Esophagus muscularis mucosa (tissue), 4 donors: ENCODE measurements at regions not wholly inside any gene's neighbourhood (a gene's known extent, or its start where the extent isn't known, plus 50 kb on each side); places are given as distances from the start of the nearest gene placed in this dataset.

Source experiments
- DNase-seq: peaks from one replicate; pipeline ENCODE4 v3.0.0-alpha.2; 2017; ENCODE audit errors: extremely low spot score
- H3K27ac ChIP-seq, 4 donors: fragments of 200-600 bp; sonication (generic); replicated peaks in 1 of 4; 1 replicate in 3 of 4; 2 replicates in 1 of 4; pipeline ENCODE4 v1.5.1; 2016 to 2019; ENCODE audit warnings: mild to moderate bottlenecking in 1 of 4
- H3K27me3 ChIP-seq, 4 donors: fragments of 200-600 bp; sonication (generic); one replicate each; pipeline versions ENCODE4 v1.5.1 to v1.6.0; 2016 to 2019
- H3K36me3 ChIP-seq, 4 donors: fragments of 200-600 bp; sonication (generic); one replicate each; pipeline ENCODE4 v1.5.1; 2016 to 2019
- H3K4me1 ChIP-seq, 4 donors: fragments of 200-600 bp; sonication (generic); one replicate each; pipeline ENCODE4 v1.5.1; 2016 to 2019
- H3K4me3 ChIP-seq, 4 donors: fragments of 200-600 bp; sonication (generic); 1 replicate in 2 of 4; 2 replicates in 2 of 4; pipeline ENCODE4 v1.5.1; 2016 to 2019; ENCODE audit warnings: mild to moderate bottlenecking in 4 of 4, moderate library complexity in 1 of 4
- H3K9me3 ChIP-seq, 4 donors: fragments of 200-600 bp; sonication (generic); 1 replicate in 3 of 4; 2 replicates in 1 of 4; pipeline ENCODE4 v1.5.1; 2016 to 2019
- EP300 ChIP-seq: sonication (generic); formaldehyde crosslinking; IDR thresholded peaks from one replicate; pipeline ENCODE4 v1.6.1; 2017; ENCODE audit warnings: antibody characterized with exemption
- POLR2A ChIP-seq: fragments of 450-650 bp; IDR thresholded peaks from one replicate; pipeline ENCODE4 v1.6.1; 2017; ENCODE audit warnings: antibody characterized with exemption, moderate library complexity, mild to moderate bottlenecking, low read depth
- POLR2AphosphoS5 ChIP-seq, 2 donors: sonication (generic); formaldehyde crosslinking; IDR thresholded peaks; one replicate each; pipeline ENCODE4 v1.6.1; 2017; ENCODE audit warnings: antibody characterized with exemption in 2 of 2
- WGBS: methylation state at CpG from one replicate; pipeline ENCODE4 v1.1.5; 2018; 5-methylcytosine and 5-hydroxymethylcytosine counted together
- intact Hi-C: fragments of 100-400 bp; cut with DNase I; formaldehyde crosslinking; loops from one replicate; pipeline ENCODE4 v1.15.1; 2023
- TF ChIP-seq, protein P1 (sequence below), 3 experiments: fragments of 200-600 bp in 2 of 3; fragments of 450-650 bp in 1 of 3; sonication (generic) in 2 of 3; IDR thresholded peaks; one replicate each; pipeline ENCODE4 v1.5.1; 2017 to 2019; ENCODE audit warnings: antibody characterized with exemption in 3 of 3, mild to moderate bottlenecking in 2 of 3, moderate library complexity in 1 of 3

DNA sequence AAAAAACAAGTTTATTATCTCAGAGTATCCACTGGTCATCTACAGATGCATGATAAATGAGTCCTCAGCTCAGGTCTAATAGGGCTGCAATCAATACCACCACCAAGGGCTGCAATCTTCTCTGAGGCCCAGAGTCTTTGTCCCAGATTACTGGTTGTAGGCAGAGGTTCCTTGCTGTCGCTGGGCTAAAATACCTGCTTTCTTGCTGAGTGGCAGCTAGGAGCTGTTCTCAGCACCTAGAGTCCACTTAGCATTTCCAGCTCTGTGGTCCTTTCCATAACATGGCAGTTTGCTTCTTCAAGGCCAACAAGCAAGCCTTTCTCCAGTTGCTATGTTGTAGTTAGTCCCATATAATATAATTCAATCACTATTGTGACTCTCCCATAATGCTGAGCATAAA lies 351.3 kb downstream of the SLITRK1 start:
- no peak overlapping the region for H3K27ac ChIP-seq
- no peak overlapping the region for H3K4me3 ChIP-seq
- no peaks in the 10 kb centered on the region for H3K4me1 ChIP-seq
- H3K9me3 ChIP-seq = no peaks in the 10 kb centered on the region
- H3K27me3 ChIP-seq = no peaks in the 10 kb centered on the region
- 43% methylated on average over 1 of the region's 1 CpG for WGBS
- TF ChIP-seq POLR2A (no peak), POLR2AphosphoS5 (IDR thresholded peaks at IDR 0.05) (no peak), EP300 (no peak)
- TF ChIP-seq, protein P1, sequence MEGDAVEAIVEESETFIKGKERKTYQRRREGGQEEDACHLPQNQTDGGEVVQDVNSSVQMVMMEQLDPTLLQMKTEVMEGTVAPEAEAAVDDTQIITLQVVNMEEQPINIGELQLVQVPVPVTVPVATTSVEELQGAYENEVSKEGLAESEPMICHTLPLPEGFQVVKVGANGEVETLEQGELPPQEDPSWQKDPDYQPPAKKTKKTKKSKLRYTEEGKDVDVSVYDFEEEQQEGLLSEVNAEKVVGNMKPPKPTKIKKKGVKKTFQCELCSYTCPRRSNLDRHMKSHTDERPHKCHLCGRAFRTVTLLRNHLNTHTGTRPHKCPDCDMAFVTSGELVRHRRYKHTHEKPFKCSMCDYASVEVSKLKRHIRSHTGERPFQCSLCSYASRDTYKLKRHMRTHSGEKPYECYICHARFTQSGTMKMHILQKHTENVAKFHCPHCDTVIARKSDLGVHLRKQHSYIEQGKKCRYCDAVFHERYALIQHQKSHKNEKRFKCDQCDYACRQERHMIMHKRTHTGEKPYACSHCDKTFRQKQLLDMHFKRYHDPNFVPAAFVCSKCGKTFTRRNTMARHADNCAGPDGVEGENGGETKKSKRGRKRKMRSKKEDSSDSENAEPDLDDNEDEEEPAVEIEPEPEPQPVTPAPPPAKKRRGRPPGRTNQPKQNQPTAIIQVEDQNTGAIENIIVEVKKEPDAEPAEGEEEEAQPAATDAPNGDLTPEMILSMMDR (IDR thresholded peaks at IDR 0.05) = no peak
- no peaks in the 10 kb centered on the region for H3K36me3 ChIP-seq
- no peak for DNase-seq
- intact Hi-C loops = no loop called here

DNA sequence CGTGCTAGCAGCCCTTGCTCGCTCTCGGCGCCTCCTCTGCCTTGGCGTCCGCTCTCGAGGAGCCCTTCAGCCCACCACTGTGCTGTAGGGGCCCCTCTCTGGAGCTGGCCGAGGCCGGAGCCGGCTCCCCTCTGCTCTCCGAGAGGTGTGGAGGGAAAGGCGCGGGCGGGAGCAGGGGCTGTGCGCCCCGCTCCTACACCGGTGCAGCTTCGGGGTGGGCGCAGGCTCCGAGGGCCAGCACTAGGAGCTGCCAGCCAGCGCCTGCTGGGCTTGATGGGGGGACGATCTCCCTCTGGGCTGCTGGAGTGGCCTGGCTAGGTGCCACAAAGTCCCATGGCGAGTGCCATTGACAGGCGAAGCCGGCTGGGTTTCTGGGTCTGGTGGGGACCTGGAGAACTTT lies 365.5 kb downstream of the SLITRK1 start:
- H3K36me3 ChIP-seq = no peaks in the 10 kb centered on the region
- H3K27ac ChIP-seq = no peak overlapping the region
- intact Hi-C loops = no loop called here
- TF ChIP-seq POLR2AphosphoS5 (IDR thresholded peaks at IDR 0.05) (no peak), EP300 (no peak), POLR2A (no peak)
- TF ChIP-seq, protein P1 (IDR thresholded peaks at IDR 0.05) = no peak
- 91% methylated on average over 23 of the region's 25 CpGs for WGBS
- H3K27me3 ChIP-seq = no peaks in the 10 kb centered on the region
- H3K4me1 ChIP-seq = no peaks in the 10 kb centered on the region
- no peak for DNase-seq
- H3K4me3 ChIP-seq = no peak overlapping the region
- no peaks in the 10 kb centered on the region for H3K9me3 ChIP-seq

DNA sequence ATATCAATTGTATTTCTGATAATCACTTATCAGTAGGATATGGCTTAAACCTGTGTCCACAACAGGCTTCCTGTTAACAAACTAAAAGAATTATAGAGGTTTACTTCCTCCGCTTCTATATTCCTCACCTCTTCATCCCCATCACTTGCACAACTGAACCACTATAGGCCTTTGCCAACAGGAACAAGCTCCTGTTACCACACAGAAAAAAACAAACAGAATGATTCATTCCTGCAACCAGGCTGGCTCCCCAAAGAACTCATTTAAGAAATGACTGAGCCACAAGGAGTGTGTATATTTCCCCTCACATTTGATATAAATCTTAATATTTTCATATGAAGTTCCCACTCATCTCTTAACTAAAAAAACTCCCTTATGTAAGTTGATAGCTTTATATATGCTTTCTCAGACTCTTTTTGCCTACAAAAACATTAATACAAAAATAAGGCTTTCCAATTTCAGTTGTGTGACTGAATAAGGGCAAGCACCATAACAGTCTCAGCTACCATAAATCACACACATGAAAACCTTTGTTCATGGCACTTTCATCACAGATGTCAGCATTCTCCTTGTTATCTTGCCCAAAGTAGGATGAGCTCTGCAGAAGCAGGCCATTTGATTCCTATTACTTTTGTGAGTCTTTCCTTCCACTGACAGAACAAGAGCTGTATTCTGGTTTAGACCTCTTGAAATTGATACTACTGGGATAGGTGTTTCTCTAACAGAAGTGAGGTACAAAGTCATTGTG lies 366.8 kb downstream of the SLITRK1 start:
- TF ChIP-seq POLR2AphosphoS5 (IDR thresholded peaks at IDR 0.05) = no peak
- TF ChIP-seq, protein P1 (IDR thresholded peaks at IDR 0.05) = no peak
- no peak for TF ChIP-seq POLR2A
- TF ChIP-seq EP300 = no peak
- intact Hi-C loops = no loop called here
- WGBS = 90% methylated on average over 1 of the region's 1 CpG
- Histone ChIP-seq H3K36me3 (no peaks in the 10 kb centered on the region), H3K4me3 (no peak overlapping the region), H3K9me3 (no peaks in the 10 kb centered on the region), H3K27me3 (no peaks in the 10 kb centered on the region), H3K4me1 (no peaks in the 10 kb centered on the region), H3K27ac (no peak overlapping the region)
- DNase-seq = no peak

DNA sequence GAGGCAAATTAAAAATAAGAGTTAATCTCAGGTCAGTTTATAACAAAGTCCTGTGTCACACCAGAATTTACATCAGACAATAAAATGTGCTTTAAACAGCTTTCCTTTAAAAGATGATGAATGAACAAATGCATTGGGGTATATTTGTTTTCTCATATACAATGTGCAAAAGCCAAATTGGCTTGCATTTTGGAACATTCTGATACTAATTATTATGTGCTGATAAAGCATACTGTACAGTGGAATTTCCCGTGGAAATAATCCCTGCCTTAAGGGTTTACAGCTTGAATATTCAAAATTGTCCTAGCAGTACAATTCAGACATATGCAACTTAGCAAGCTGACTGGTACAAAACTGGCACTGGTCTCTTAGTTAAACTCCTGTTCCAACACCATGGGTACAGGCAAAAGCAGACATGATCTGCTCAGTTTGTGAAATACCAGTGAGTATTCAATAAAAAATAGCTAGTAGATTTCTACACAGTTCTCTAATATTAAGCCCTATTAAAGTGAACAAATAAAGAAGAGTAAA lies 373.4 kb downstream of the SLITRK1 start:
- TF ChIP-seq, protein P1 (IDR thresholded peaks at IDR 0.05) = no peak
- no peak for TF ChIP-seq POLR2A
- no peak for TF ChIP-seq EP300
- no peak for TF ChIP-seq POLR2AphosphoS5 (IDR thresholded peaks at IDR 0.05)
- Histone ChIP-seq H3K4me1 (peaks cover 0 to 5% (median 0%) of the 10 kb centered on the region in 4 donors), H3K4me3 (no peak overlapping the region), H3K27me3 (no peaks in the 10 kb centered on the region), H3K27ac (no peak overlapping the region), H3K9me3 (no peaks in the 10 kb centered on the region), H3K36me3 (no peaks in the 10 kb centered on the region)
- DNase-seq = no peak
- 28% methylated on average over 1 of the region's 1 CpG for WGBS
- intact Hi-C loops = no loop called here
